ENCODE measurements at regions not wholly inside any gene's neighbourhood (a gene's known extent, or its start where the extent isn't known, plus 50 kb on each side); places are given as distances from the start of the nearest gene placed in this dataset.

- TF ChIP-seq MYC (IDR thresholded peaks at IDR 0.05; ENCODE audit: low read depth, low read length) (no peak), CTCF (IDR thresholded peaks at IDR 0.05; ENCODE audit: extremely low read depth in 1 of 2, insufficient read depth in 1 of 2, low read depth in 1 of 2, low read length in 2 of 2) (no peak), POLR2A (IDR thresholded peaks at IDR 0.05; ENCODE audit: low read depth, low read length) (no peak), JUN (IDR thresholded peaks at IDR 0.05; ENCODE audit: borderline replicate concordance, insufficient read depth, insufficient read length, low read depth) (no peak), GATA2 (IDR thresholded peaks at IDR 0.05; ENCODE audit: insufficient read depth, insufficient read length, low read depth, low read length) (no peak), EZH2 (IDR thresholded peaks at IDR 0.05; ENCODE audit: borderline replicate concordance, low read depth, low read length, severe bottlenecking) (no peak)
- TF ChIP-seq, protein P1, sequence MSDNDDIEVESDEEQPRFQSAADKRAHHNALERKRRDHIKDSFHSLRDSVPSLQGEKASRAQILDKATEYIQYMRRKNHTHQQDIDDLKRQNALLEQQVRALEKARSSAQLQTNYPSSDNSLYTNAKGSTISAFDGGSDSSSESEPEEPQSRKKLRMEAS (IDR thresholded peaks at IDR 0.05; ENCODE audit: insufficient read depth, insufficient read length): no peak
Measured at GRCh38 chr2:42895791-42896135, 103.4 kb upstream of the HAAO start.

Measured in endothelial cell of umbilical vein (primary cell).